Left cardiac atrium (tissue), 4 donors: ENCODE measurements at regions not wholly inside any gene's neighbourhood (a gene's known extent, or its start where the extent isn't known, plus 50 kb on each side); places are given as distances from the start of the nearest gene placed in this dataset.

Experiments used
- ATAC-seq, 2 donors: fragments of 200-7000 bp; cut with Tn5 transposase; one replicate each; pipeline ENCODE4 v1.9.1; 2020; ENCODE audit warnings: mild to moderate bottlenecking in 2 of 2, moderate library complexity in 2 of 2
- DNase-seq: peaks from one replicate; pipeline ENCODE4 v3.0.0-alpha.2; 2020
- intact Hi-C, 2 donors: fragments of 100-400 bp; cut with DNase I; formaldehyde crosslinking; loops; one replicate each; pipeline versions ENCODE4 v1.14.1 to v1.15.1; 2022 to 2023
- donor health status: DM: no; HTN: yes; CAD: no.
- donor health status: DM: no; HTN: yes; CAD: no; lungs with severe emphysema.
- donor health status: DM: yes; HTN: yes; CAD: no.
- donor health status: Dilated cardiomyopathy.

- no peak for ATAC-seq
- intact Hi-C loops, result no loop called here
- no peak for DNase-seq
Measured at GRCh38 chr2:47654790-47655562, 84.2 kb upstream of the KCNK12 start.

GRCh38 chr2:47653902-47654789 is 83.4 kb upstream of the KCNK12 start:
- ATAC-seq, result peak in 1 of 2 donors; percentile 38

DNA sequence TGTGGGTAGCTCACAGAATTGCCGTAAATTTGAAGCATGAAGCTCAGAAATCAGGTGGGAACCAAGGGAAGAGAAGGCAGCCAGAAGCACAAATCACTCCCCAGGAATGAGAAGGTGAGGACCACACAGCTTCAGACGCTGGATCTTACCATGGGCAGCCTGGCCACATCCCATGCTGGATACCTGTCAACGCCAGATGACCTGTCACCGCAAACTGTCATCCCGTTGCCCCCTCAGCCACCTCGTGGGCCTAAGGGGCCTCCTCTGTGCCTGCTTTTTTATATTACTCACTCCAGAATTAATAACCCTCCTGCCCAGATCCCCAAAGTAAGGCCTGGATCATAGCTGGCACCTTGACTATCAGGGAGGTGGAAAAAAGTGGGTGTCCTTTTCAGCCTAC is 82.3 kb upstream of the KCNK12 start:
- no peak for ATAC-seq
- DNase-seq, result no peak
- intact Hi-C loops, result no loop called here

More at GRCh38 chr2:47653902-47654789, 83.4 kb upstream of the KCNK12 start:
- no peak for DNase-seq
- intact Hi-C loops, result no loop called here

- intact Hi-C loops, result no loop called here
- DNase-seq (no peak), ATAC-seq (no peak)
Measured at GRCh38 chr2:47652061-47652690, 81.4 kb upstream of the KCNK12 start.

DNA sequence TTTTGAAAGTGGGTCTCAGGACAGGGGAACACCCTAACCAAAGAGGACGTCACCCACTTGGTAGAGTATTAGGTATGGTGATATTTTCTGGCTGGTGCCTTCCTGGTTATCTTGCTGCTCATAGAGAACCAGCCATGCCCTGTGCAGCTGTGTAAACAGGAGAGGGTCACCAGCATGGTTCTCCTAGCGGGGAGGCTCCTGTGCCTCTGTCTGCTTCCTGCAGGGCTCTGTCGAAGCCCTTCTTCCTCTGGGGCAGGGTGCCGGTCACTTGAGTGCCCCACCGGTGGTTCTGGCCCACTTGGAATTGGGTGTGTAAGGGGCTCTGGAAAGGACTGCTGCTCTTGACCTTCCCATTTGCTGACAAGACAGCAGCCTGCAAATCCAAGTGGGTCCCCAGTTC is 80.5 kb upstream of the KCNK12 start:
- ATAC-seq, result no peak
- no peak for DNase-seq
- intact Hi-C loops, result no loop called here

GRCh38 chr2:47650001-47650535 is 79.3 kb upstream of the KCNK12 start:
- no peak for ATAC-seq
- intact Hi-C loops, result no loop called here
- DNase-seq, result no peak

GRCh38 chr2:47645246-47645645 is 74.5 kb upstream of the KCNK12 start:
- intact Hi-C loops, result no loop called here
- ATAC-seq (no peak), DNase-seq (no peak)

DNA sequence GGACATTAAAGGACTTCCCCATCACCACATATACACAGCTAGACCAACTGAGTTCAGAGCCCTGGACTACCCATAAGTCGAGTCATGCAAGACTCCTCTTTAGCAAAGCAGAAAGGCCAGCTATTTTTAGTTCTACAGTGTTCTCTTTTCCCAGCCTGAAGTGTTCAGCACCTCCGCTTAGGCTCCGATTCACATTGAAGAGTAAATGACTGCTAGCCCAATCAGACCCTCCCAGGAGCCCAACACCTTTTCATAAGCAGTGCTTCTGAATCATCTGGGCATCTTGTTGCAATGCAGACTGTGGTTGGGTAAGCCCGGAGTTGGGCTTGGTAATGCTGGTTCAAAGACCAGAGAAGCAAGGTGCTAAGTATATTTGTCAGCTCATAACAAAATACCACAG is 73.6 kb upstream of the KCNK12 start:
- ATAC-seq (no peak), DNase-seq (no peak)
- intact Hi-C loops, result no loop called here

DNA sequence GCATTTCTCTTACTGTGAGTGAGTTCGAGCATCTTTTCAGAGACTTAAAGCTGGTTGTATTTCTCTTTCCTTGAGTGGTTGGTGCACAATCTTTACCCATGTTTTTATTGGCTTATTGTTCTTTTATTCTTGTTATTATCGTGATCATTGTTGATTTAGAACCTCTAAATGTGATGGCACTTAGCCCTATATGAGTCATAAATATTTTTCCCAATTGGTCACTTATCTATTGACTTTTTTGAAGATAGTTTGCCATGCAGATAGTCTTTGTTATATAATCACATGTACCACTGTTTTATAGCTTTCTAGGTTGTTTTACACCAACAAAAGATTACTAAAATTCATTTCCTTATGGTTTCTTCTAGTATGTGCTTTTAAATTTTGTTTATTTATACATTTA is 70.6 kb upstream of the KCNK12 start:
- intact Hi-C loops, result no loop called here
- no peak for ATAC-seq
- no peak for DNase-seq

GRCh38 chr2:47640356-47640755 is 69.6 kb upstream of the KCNK12 start:
- no peak for ATAC-seq
- no peak for DNase-seq
- intact Hi-C loops, result no loop called here

DNA sequence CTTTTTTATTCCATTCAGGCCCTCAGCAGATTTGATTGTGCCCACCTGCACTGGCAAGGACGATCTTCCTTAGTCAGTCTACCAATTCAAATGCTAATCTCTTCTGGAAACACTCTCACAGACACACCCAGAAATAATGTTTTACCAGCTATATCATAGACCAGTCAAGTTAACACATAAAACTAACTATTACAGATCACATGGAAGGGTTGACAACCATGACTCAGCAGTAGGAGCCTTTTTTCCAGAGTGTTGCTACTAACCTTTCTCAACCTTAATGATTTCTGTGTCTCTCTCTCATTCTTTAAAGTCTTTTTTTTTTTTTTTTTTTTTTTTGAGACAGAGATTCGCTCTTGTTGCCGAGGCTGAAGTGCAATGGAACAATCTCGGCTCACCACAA is 68.7 kb upstream of the KCNK12 start:
- intact Hi-C loops, result no loop called here
- ATAC-seq, result no peak
- DNase-seq, result no peak

DNA sequence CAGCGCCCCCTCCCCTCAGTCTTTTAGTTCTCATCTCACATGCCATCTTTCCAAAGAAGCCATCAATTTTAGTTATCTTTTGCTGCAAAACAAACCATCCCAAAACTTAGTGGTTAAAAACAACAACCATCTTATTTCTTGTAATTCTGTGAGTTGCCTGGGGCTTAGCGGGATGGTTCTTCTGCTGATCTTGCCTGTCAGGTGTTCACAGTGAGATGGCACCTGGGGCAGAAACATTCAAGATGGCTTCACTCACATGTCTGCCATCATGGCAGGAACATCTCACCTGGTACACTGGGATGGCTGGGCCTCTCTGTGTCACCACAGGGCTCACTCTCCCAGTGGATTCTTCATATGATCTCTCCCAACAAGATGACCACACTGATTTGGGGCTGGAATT is 67.6 kb upstream of the KCNK12 start:
- no peak for DNase-seq
- no peak for ATAC-seq
- intact Hi-C loops, result no loop called here

DNA sequence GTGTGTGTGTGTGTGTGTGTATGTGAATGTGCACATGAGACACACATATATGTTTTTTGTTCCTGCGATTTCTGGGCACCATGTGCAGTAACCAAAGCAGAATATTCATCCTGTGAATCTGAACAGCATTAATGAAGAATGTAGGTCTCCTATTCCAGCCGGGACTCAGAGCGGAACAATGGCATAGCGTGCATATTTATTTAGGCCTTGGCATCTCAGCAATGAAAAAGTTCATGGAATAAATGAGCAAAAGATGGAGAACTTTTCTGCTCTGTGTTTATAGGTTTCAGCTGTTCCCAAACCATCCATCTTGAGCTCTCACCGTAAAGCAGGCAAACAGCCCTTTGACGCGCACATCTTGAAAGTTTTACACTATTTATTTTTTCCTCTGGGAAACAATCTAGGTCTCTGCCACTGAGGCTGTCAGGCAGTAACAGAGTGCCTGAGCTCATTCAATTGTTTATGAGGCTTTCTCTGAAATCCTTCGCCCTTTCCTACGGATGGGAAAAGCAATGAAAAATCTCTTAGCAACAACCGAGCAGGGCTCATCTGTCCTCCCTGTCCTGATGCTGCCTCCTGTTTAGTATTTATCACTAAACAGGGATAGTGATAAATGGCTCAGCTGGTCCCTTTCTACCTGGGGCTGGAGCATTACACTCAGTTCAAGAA is 65.9 kb upstream of the KCNK12 start:
- ATAC-seq (no peak), DNase-seq (no peak)
- intact Hi-C loops, result no loop called here

DNA sequence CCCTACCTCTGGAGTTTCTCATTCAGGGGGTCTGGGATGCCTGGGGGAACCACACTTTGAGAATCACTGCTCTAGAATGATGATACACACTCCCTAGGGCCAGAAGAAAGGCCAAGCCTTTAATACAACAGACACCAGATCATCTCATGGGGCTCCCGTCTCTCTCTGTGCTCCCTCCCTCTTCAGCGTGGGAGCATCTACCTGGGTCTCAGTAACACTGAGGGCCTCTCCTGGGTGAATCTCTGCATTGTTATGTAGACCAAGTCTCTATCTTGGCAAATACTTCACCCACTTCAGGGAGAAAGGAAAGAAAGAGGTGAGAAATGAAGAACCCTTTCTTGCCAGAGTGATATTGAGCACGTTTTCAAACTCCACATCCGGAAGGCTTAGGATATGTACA is 65.4 kb upstream of the KCNK12 start:
- no peak for DNase-seq
- intact Hi-C loops, result no loop called here
- no peak for ATAC-seq

DNA sequence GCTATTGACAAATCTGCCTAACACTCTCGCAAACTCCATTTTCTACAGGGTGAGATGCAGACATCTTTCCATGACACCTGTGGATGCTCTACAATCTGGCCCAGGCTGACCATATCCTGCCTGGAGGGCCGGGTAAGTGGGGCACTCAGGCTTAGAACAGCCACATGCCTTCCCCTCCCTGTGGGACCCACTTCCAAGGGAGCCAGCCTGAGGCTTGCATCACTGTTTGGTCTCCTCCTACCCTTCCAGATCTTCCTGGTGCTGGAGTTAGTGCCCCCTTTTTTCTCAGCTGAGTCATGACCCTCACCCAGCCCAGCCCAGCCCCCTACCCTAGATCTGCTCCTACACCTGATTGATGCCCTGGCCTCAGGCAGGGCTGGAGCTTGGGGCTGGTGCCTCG is 62.0 kb upstream of the KCNK12 start:
- intact Hi-C loops, result no loop called here
- ATAC-seq, result no peak
- DNase-seq, result no peak

DNA sequence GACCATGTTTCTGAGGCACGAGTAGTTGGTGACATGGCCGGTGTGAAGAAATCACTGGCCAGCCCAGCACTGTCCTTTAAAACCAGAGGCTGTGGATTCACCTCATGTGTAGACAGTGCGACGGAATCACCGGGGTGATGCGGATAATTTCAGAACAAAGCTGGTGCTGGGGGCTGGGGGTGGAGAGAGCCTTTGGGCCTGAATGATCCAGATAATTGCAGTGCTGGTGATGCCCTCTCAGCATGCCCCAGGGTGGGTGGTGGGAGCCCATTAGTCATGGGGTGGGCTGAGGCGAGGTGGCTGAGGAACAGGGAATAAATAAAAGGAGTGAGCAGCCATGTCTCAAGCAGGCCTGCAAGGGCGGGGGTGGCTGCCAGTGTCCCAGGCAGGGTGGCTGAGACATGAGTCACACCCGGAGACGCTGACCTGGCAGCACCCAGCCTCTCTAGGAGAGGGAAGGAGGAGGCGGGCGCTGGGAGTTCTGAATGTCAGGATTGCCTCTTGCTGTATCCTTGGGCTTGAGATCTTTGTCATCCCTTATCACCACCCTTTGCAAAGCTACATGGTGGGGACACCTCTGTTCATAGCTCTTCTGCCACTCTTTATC is 61.1 kb upstream of the KCNK12 start:
- intact Hi-C loops, result no loop called here
- ATAC-seq, result peak in 1 of 2 donors; percentile 37
- DNase-seq, result no peak

DNA sequence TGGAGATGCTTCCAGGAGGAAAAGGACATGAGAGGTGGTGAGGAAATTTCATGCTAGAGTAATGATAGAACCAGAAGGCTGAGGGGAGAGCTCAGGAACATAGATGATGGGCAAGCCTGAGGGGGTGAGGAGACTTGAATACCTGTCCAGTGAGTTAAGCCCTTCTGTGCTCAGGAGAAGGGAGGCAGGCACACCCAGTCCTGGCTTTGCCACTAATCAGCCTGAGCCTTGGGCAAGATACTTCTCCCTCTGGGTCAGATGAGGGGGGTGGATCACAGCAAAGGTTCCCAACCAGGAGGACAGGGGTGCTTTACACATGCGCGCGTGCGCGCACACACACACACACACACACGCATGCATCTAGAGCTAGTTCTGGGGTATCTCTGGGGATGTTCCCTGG is 60.5 kb upstream of the KCNK12 start:
- ATAC-seq, result no peak
- no peak for DNase-seq
- intact Hi-C loops, result no loop called here

- intact Hi-C loops, result no loop called here
- DNase-seq (no peak), ATAC-seq (no peak)
Measured at GRCh38 chr2:47629501-47630460, 59.0 kb upstream of the KCNK12 start.
